ENCODE measurements at regions not wholly inside any gene's neighbourhood (a gene's known extent, or its start where the extent isn't known, plus 50 kb on each side); places are given as distances from the start of the nearest gene placed in this dataset.

DNA sequence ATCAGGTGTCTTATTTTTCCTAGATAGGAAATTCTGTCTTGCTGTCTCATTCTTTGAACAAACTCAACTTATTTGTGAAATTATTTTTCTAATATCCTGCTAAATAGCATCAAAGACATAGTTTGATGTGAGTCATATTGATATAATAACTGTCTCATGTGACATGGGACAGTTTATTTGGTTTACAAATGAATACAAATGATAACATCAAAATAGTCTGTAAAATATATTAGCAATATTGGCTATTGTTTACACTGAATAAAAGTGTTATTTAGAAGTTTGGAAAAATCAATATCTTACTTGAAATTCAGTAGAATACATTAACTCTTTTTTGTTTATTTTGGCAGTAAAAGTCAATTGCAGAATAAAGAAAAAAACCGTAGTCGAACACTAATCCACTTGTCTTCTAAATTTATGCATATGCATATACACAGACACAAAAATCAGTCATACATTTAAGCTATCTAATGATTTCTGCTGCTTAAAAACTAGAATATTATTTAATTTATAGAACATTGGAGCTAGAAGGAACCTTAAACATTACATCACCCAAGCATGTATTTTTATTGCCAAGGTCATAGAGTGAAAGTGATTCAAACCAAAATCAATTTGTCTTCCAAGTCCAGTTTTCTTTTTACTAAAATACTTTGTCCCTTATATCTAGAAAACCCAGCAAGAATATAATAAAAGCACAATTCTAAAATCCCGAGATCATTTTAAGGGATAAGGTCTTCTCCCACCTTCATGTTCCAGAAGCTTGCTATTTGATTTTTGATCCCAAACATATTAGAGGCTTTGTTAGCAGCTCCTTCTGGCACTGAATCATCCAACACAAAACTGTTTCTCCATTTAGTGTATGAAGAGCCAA lies 776.5 kb upstream of the SLITRK1 start:
- Histone ChIP-seq H2AFZ (replicated peaks; ENCODE audit: low read length, poor library complexity) (no peak overlapping the region), H2BK120ac (ENCODE audit: low read depth, low read length) (no peak overlapping the region), H3K4me2 (ENCODE audit: low read depth, low read length) (no peak overlapping the region), H3K79me1 (ENCODE audit: low read depth in 1 of 2, low read length in 2 of 2) (no peaks in the 10 kb centered on the region), H3K4me1 (ENCODE audit: control insufficient read depth, insufficient read depth, low read length) (no peaks in the 10 kb centered on the region), H2AK5ac (ENCODE audit: low read depth, low read length) (no peak overlapping the region), H3K36me3 (ENCODE audit: control insufficient read depth, insufficient read depth, low read length) (no peaks in the 10 kb centered on the region), H3K23ac (ENCODE audit: low read depth, low read length) (no peak overlapping the region), H3K27ac (ENCODE audit: insufficient read depth, low read length) (no peak overlapping the region), H3K9ac (ENCODE audit: low read depth, low read length) (no peak overlapping the region), H2BK5ac (ENCODE audit: low read depth, low read length, poor library complexity, severe bottlenecking) (peak overlapping the region; percentile 50), H3K14ac (replicated peaks; ENCODE audit: low read depth, low read length) (0 out of 2 replicates have a peak overlapping the region, but pooled peaks have one; percentile 39), H3K27me3 (ENCODE audit: control insufficient read depth, insufficient read depth, low read length) (no peaks in the 10 kb centered on the region), H4K8ac (ENCODE audit: low read depth in 2 of 2, low read length in 2 of 2) (no peak overlapping the region), H2BK15ac (ENCODE audit: low read depth, low read length) (no peak overlapping the region), H2BK20ac (ENCODE audit: low read depth, low read length) (no peak overlapping the region), H3K4me3 (ENCODE audit: insufficient read depth, low read depth, low read length) (no peak overlapping the region), H3K4ac (ENCODE audit: low read depth, low read length) (no peak overlapping the region), H3K56ac (ENCODE audit: extremely low read depth, insufficient read depth, low read length) (no peak overlapping the region), H4K91ac (ENCODE audit: insufficient read depth, low read depth, low read length) (no peak overlapping the region), H2AK9ac (replicated peaks; ENCODE audit: low read depth, low read length, poor library complexity) (no peak overlapping the region), H3K18ac (ENCODE audit: low read depth, low read length) (no peak overlapping the region), H3K9me1 (ENCODE audit: insufficient read depth, low read length) (no peaks in the 10 kb centered on the region), H3K9me3 (ENCODE audit: control insufficient read depth, insufficient read depth, low read length) (no peaks in the 10 kb centered on the region; the same call in 1 of the 2 replicates), H4K5ac (ENCODE audit: low read depth, low read length) (no peak overlapping the region), H4K20me1 (ENCODE audit: insufficient read depth, low read length) (no peaks in the 10 kb centered on the region)
- WGBS, 2 experiments (ENCODE audit: extremely low coverage in 2 of 2, insufficient read length in 1 of 2): no CpG with 5 or more reads among the region's 3 CpGs
- in situ Hi-C loops (cut with MboI; ENCODE audit: low sequenced_read_pairs): no loop called here
- CTCF ChIA-PET: no interaction called here
- no peak for ATAC-seq (ENCODE audit: low read depth)
- BruUV-seq (replicated peaks): no TSS peak
- intact Hi-C loops (cut with micrococcal nuclease): no loop called here
- DNase-seq: peak; percentile 21
- POLR2A ChIA-PET (ENCODE audit: unreplicated experiment): no interaction called here
- dilution Hi-C loops (cut with HindIII; ENCODE audit: low sequenced_read_pairs, unreplicated experiment): no loop called here
- TF ChIP-seq RCOR1 (IDR thresholded peaks at IDR 0.05; ENCODE audit: insufficient replicate concordance, low read length) (no peak), MXI1 (IDR thresholded peaks at IDR 0.05; ENCODE audit: borderline replicate concordance, low read depth, low read length) (no peak), NFE2L2 (IDR thresholded peaks at IDR 0.05; ENCODE audit: low read depth, low read length) (no peak), MAZ (IDR thresholded peaks at IDR 0.05; ENCODE audit: borderline replicate concordance, low read depth, low read length) (no peak), FOS (IDR thresholded peaks at IDR 0.05; ENCODE audit: low read depth, low read length) (no peak), POLR2A (IDR thresholded peaks at IDR 0.05; ENCODE audit: low read depth, low read length) (no peak), SMC3 (IDR thresholded peaks at IDR 0.05; ENCODE audit: low read depth, low read length) (no peak), MAFK (IDR thresholded peaks at IDR 0.05; ENCODE audit: low read depth, low read length) (no peak), RFX5 (IDR thresholded peaks at IDR 0.05; ENCODE audit: low read depth, low read length) (no peak), CHD1 (IDR thresholded peaks at IDR 0.05; ENCODE audit: low read depth, low read length) (no peak), CEBPB (IDR thresholded peaks at IDR 0.05; ENCODE audit: low read depth, low read length) (no peak), BHLHE40 (IDR thresholded peaks at IDR 0.05; ENCODE audit: low read depth, low read length) (no peak), RAD21 (IDR thresholded peaks at IDR 0.05; ENCODE audit: low read length) (no peak)
- TF ChIP-seq, protein P1, sequence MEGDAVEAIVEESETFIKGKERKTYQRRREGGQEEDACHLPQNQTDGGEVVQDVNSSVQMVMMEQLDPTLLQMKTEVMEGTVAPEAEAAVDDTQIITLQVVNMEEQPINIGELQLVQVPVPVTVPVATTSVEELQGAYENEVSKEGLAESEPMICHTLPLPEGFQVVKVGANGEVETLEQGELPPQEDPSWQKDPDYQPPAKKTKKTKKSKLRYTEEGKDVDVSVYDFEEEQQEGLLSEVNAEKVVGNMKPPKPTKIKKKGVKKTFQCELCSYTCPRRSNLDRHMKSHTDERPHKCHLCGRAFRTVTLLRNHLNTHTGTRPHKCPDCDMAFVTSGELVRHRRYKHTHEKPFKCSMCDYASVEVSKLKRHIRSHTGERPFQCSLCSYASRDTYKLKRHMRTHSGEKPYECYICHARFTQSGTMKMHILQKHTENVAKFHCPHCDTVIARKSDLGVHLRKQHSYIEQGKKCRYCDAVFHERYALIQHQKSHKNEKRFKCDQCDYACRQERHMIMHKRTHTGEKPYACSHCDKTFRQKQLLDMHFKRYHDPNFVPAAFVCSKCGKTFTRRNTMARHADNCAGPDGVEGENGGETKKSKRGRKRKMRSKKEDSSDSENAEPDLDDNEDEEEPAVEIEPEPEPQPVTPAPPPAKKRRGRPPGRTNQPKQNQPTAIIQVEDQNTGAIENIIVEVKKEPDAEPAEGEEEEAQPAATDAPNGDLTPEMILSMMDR (conservative IDR thresholded peaks at IDR 0.05; ENCODE audit: low read depth, low read length): no peak
- TF ChIP-seq, protein P2, sequence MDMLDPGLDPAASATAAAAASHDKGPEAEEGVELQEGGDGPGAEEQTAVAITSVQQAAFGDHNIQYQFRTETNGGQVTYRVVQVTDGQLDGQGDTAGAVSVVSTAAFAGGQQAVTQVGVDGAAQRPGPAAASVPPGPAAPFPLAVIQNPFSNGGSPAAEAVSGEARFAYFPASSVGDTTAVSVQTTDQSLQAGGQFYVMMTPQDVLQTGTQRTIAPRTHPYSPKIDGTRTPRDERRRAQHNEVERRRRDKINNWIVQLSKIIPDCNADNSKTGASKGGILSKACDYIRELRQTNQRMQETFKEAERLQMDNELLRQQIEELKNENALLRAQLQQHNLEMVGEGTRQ (IDR thresholded peaks at IDR 0.05; ENCODE audit: low read depth, low read length): no peak
- TF ChIP-seq, protein P3, sequence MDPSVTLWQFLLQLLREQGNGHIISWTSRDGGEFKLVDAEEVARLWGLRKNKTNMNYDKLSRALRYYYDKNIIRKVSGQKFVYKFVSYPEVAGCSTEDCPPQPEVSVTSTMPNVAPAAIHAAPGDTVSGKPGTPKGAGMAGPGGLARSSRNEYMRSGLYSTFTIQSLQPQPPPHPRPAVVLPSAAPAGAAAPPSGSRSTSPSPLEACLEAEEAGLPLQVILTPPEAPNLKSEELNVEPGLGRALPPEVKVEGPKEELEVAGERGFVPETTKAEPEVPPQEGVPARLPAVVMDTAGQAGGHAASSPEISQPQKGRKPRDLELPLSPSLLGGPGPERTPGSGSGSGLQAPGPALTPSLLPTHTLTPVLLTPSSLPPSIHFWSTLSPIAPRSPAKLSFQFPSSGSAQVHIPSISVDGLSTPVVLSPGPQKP (IDR thresholded peaks at IDR 0.05; ENCODE audit: borderline replicate concordance, low read depth, low read length): no peak

Data from IMR-90 (cell line).